SK-N-SH treated with all-trans-retinoic acid at 6 μM for 48 hours (cell line): ENCODE measurements at regions not wholly inside any gene's neighbourhood (a gene's known extent, or its start where the extent isn't known, plus 50 kb on each side); places are given as distances from the start of the nearest gene placed in this dataset.

Experiments
- ATAC-seq: fragments of 200-7000 bp; cut with Tn5 transposase; 3 replicates; pipeline ENCODE4 v1.9.1; 2020; ENCODE audit warnings: mild to moderate bottlenecking, moderate library complexity
- ARNTL ChIP-seq: fragments of 450-650 bp; formaldehyde crosslinking; IDR thresholded peaks from 2 replicates; pipeline ENCODE4 v1.5.0; 2020; ENCODE audit warnings: low read depth, mild to moderate bottlenecking, moderate library complexity, borderline replicate concordance
- BACH2 ChIP-seq: fragments of 250-450 bp; sonication (Bioruptor Pico); IDR thresholded peaks from 2 replicates; pipeline ENCODE4 v1.9.0; 2021; ENCODE audit warnings: mild to moderate bottlenecking, borderline replicate concordance
- CREB5 ChIP-seq: fragments of 250-450 bp; sonication (Bioruptor Pico); IDR thresholded peaks from 2 replicates; pipeline ENCODE4 v1.5.1; 2020; ENCODE audit warnings: low read depth, mild to moderate bottlenecking, moderate library complexity
- CSRNP3 ChIP-seq: fragments of 250-450 bp; sonication (Bioruptor Pico); IDR thresholded peaks from 2 replicates; pipeline ENCODE4 v1.5.1; 2021; ENCODE audit warnings: mild to moderate bottlenecking, moderate library complexity
- ESRRG ChIP-seq: fragments of 250-450 bp; sonication (Bioruptor Pico); IDR thresholded peaks from 2 replicates; pipeline ENCODE4 v1.6.1; 2021; ENCODE audit warnings: mild to moderate bottlenecking
- GLIS3 ChIP-seq: fragments of 250-450 bp; sonication (Bioruptor Pico); IDR thresholded peaks from 2 replicates; pipeline ENCODE4 v1.5.0; 2020; ENCODE audit warnings: mild to moderate bottlenecking, moderate library complexity
- ISL1 ChIP-seq: fragments of 250-450 bp; sonication (Bioruptor Pico); IDR thresholded peaks from 2 replicates; pipeline ENCODE4 v2.1.2; 2022; ENCODE audit warnings: mild to moderate bottlenecking, moderate library complexity
- OSR1 ChIP-seq: fragments of 250-450 bp; sonication (Bioruptor Pico); IDR thresholded peaks from 2 replicates; pipeline ENCODE4 v1.8.0; 2022; ENCODE audit warnings: moderate library complexity, mild to moderate bottlenecking, inconsistent platforms
- POU6F1 ChIP-seq: fragments of 250-450 bp; sonication (Bioruptor Pico); IDR thresholded peaks from 2 replicates; pipeline ENCODE4 v1.8.0; 2021; ENCODE audit warnings: low read depth, mild to moderate bottlenecking, moderate library complexity, borderline replicate concordance
- PPARA ChIP-seq: fragments of 250-450 bp; sonication (Bioruptor Pico); IDR thresholded peaks from 2 replicates; pipeline ENCODE4 v1.5.0; 2020; ENCODE audit warnings: mild to moderate bottlenecking, borderline replicate concordance
- RARB ChIP-seq: fragments of 250-450 bp; sonication (Bioruptor Pico); IDR thresholded peaks from 2 replicates; pipeline ENCODE4 v1.8.0; 2021; ENCODE audit warnings: mild to moderate bottlenecking, moderate library complexity
- SNAI2 ChIP-seq: fragments of 250-450 bp; sonication (Bioruptor Pico); IDR thresholded peaks from 2 replicates; pipeline ENCODE4 v1.5.0; 2020; ENCODE audit warnings: mild to moderate bottlenecking, moderate library complexity
- TCF4 ChIP-seq: fragments of 250-450 bp; sonication (Bioruptor Pico); IDR thresholded peaks from 2 replicates; pipeline ENCODE4 v1.8.0; 2021; ENCODE audit warnings: mild to moderate bottlenecking, moderate library complexity, borderline replicate concordance
- TOX ChIP-seq: fragments of 250-450 bp; sonication (Bioruptor Pico); IDR thresholded peaks from 2 replicates; pipeline ENCODE4 v1.8.0; 2021; ENCODE audit warnings: mild to moderate bottlenecking, moderate library complexity, borderline replicate concordance
- TSHZ2 ChIP-seq: fragments of 250-450 bp; sonication (Bioruptor Pico); IDR thresholded peaks from 2 replicates; pipeline ENCODE4 v1.5.0; 2020; ENCODE audit warnings: mild to moderate bottlenecking, moderate library complexity
- ZNF565 ChIP-seq: fragments of 450-650 bp; formaldehyde crosslinking; conservative IDR thresholded peaks from 2 replicates; pipeline ENCODE4 v1.5.0; 2020; ENCODE audit warnings: low read depth, mild to moderate bottlenecking, moderate library complexity
- ZNF70 ChIP-seq: fragments of 450-650 bp; formaldehyde crosslinking; IDR thresholded peaks from 2 replicates; pipeline ENCODE4 v1.5.0; 2020; ENCODE audit warnings: mild to moderate bottlenecking, moderate library complexity
- ZNF8 ChIP-seq: fragments of 450-650 bp; formaldehyde crosslinking; IDR thresholded peaks from 2 replicates; pipeline ENCODE4 v1.5.0; 2020; ENCODE audit warnings: mild to moderate bottlenecking, moderate library complexity

GRCh38 chr7:130942211-130942964 is 208.4 kb upstream of the KLF14 start:
- ATAC-seq = no peak
- TF ChIP-seq TCF4 (no peak), PPARA (CRISPR knock-in tag) (no peak), BACH2 (no peak), ZNF70 (CRISPR knock-in tag) (no peak), ZNF8 (CRISPR knock-in tag) (no peak), ISL1 (no peak), TOX (CRISPR knock-in tag) (no peak), ESRRG (CRISPR knock-in tag) (no peak), SNAI2 (no peak)

- no peak for ATAC-seq
Measured at GRCh38 chr7:130943336-130943901, 209.4 kb upstream of the KLF14 start.

GRCh38 chr7:130943981-130944380 is 210.0 kb upstream of the KLF14 start:
- no peak for TF ChIP-seq ARNTL (CRISPR knock-in tag)
- no peak for TF ChIP-seq BACH2
- TF ChIP-seq CSRNP3 (CRISPR knock-in tag) = no peak
- TF ChIP-seq PPARA (CRISPR knock-in tag) = no peak
- TF ChIP-seq TOX (CRISPR knock-in tag) = no peak
- no peak for TF ChIP-seq TSHZ2 (CRISPR knock-in tag)
- no peak for TF ChIP-seq OSR1
- TF ChIP-seq ESRRG (CRISPR knock-in tag) = no peak
- no peak for TF ChIP-seq TCF4
- no peak for TF ChIP-seq ZNF8 (CRISPR knock-in tag)
- ATAC-seq = no peak

More at GRCh38 chr7:130943336-130943901, 209.4 kb upstream of the KLF14 start:
- TF ChIP-seq GLIS3 (CRISPR knock-in tag) (no peak), ZNF565 (CRISPR knock-in tag) (no peak), ZNF8 (CRISPR knock-in tag) (no peak), ESRRG (CRISPR knock-in tag) (no peak), TOX (CRISPR knock-in tag) (no peak), ARNTL (CRISPR knock-in tag) (no peak), PPARA (CRISPR knock-in tag) (no peak), ISL1 (no peak), CREB5 (no peak), RARB (no peak), SNAI2 (no peak), TCF4 (no peak), OSR1 (no peak), POU6F1 (no peak)

GRCh38 chr7:130944997-130945396 is 211.0 kb upstream of the KLF14 start:
- TF ChIP-seq CREB5 (no peak), ZNF565 (CRISPR knock-in tag) (no peak), CSRNP3 (CRISPR knock-in tag) (no peak)
- ATAC-seq = no peak
